ENCODE measurements at regions not wholly inside any gene's neighbourhood (a gene's known extent, or its start where the extent isn't known, plus 50 kb on each side); places are given as distances from the start of the nearest gene placed in this dataset.
"Not testable (repeated sequence)": the region's sequence is repeated elsewhere in the genome, so short reads cannot be mapped to it uniquely, and the experiment has no call there.

DNA sequence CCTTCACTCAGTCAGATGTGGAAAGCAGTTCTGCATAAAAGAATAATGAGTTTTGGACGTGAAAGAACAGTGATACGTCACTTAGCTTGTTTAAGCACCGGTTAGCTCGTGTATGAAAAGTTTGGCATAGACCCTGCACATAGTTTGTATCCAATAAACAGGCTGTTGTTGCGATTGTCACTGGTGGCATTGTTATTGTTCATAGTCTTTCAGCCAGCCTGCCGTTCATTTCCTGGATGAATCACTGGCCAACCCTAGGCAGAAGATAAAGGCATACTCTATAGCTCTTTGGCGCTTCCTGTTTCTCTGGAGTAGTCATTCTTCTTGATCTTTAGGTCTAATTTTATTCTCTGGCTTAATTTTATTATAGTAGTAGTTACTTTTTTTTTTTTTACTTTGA lies 57.8 kb upstream of the ANKRD30A start:
- no peak for DNase-seq (ENCODE audit: low spot score)

DNA sequence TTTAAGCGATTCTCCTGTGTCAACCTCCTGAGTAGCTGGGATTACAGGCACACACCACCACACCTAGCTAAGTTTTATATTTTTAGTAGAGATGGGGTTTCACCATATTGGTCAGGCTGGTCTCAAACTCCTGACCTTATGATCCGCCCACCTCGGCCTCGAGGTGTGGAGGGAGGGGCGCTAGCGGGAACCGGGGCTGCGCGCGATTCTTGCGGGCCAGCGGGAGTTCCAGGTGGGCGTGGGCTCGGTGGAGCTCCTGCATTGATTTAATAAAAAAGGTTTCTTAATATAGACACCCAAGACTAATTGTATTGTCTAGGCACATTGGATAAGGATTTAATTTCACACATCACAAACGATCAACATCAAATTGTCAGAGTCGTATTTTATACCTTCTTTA lies 63.1 kb upstream of the ANKRD30A start:
- not testable (repeated sequence) for DNase-seq (ENCODE audit: low spot score)

DNA sequence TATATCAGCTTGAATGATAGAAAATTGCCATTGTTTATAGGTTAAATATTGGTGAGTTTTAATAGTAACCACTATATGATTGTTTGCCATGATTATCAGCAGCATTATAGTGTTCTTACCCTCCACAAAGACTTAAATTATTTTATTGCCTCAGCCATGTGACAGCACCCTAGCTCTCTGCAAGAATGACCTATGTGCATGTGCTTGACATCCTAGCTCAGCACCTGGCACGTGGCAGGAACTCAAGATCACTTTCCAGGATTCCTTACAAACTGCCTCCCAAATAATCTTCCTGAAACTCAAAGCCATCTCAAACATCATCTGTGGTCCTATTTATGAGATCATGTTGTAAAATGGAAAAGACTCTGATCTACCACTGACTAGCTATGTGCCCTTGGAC lies 68.1 kb upstream of the ANKRD30A start:
- DNase-seq (ENCODE audit: low spot score): no peak

DNA sequence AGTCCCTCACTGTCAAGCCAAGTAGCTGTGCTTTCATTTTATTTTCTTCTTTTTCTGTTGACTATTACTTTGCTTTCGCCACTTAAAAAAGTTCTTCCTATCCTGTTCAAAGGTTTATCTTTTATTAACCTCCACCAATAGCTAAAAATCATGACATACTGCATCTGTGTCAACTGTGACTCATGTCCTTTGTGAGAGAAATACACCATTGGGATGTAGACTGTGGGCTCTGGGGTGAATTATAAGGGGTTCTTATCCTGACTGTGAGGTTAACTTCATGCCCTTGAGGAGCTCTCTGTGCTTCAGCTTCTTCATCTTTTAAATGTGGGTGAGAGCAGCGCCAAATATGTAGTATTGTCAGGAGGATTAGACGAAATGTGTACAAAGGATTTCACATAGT lies 71.9 kb upstream of the ANKRD30A start:
- no peak for DNase-seq (ENCODE audit: low spot score)

DNA sequence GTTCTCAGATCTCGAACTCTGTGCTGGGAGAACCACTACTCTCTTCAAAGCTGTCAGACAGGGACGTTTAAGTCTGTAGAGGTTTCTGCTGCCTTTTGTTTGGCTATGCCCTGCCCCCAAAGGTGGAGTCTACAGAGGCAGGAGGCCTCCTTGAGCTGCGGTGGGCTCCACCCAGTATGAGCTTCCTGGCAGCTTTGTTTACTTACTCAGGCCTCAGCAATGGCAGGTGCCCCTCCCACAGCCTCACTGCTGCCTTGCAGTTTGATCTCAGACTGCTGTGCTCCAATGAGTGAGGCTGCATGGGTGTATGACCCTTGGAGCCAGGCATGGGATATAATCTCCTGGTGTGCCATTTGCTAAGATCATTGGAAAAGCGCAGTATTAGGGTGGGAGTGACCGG lies 75.4 kb upstream of the ANKRD30A start:
- DNase-seq (ENCODE audit: low spot score): not testable (repeated sequence)

DNA sequence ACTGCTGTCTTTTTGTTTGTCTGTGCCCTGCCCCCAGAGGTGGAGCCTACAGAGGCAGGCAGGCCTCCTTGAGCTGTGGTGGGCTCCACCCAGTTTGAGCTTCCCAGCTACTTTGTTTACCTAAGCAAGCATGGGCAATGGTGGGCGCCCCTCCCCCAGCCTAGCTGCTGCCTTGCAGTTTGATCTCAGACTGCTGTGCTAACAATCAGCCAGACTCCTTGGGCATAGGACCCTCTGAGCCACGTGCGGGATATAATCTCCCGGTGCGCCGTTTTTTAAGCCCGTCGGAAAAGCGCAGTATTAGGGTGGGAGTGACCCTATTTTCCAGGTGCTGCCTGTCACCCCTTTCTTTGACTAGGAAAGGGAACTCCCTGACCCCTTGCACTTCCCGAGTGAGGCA lies 81.1 kb upstream of the ANKRD30A start:
- not testable (repeated sequence) for DNase-seq (ENCODE audit: low spot score)

DNA sequence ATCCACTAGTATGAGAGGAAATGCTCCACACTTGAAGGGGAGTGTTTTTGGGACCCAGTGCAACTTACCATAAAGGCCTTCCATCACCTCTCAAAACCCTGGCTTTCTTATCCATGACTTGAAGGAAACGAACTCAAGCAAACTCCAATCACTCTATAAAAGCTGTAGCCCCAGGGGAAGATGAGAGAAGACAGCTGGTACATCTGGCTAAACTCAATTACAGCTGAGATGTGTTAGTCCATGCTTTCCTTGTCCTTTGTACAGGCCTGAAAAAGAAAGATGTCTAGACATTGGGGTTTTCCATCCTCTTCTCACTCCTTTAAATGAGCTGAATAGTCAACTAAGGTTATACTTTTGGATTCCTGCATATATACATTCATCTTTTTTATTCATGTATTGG lies 89.5 kb upstream of the ANKRD30A start:
- no peak for DNase-seq (ENCODE audit: low spot score)

DNA sequence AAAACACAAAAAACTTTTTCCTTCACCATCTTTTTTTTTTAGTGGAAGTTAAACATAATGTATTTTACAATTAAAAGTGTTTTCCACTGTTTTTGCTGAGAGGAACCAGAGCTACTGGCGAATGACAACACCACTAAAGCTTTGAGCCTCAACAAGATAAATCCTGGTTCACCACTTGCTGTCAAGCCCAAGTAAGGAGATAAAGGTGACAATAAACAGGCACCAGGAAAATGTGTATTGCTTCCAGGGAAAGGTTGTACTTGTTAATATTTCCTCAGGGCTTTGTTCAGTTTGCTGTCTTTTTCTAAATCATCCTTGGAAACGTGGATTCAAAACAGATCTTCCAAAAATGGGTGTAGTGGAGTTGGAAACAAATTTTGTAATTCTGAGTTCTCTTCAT lies 109.9 kb upstream of the ANKRD30A start:
- DNase-seq (ENCODE audit: low spot score): no peak

DNA sequence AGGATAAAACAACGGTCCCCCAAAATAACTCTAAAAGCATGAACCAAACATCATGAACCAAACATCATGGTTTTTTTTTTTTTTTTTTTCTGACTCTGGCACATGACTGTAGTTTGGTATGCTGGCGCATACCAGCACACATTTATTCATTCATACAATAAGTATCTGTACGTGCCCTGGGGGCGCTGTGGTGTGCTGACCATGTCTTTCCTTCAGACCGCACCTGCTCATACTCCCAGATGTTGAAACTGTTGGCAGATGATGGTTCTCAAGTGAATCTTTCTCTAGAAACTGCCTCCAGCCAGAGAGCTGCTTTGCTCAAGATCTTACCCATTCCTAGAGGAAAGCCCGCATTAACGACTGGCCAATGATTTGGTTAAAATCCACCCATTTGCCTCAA lies 114.7 kb upstream of the ANKRD30A start:
- no peak for DNase-seq (ENCODE audit: low spot score)

DNA sequence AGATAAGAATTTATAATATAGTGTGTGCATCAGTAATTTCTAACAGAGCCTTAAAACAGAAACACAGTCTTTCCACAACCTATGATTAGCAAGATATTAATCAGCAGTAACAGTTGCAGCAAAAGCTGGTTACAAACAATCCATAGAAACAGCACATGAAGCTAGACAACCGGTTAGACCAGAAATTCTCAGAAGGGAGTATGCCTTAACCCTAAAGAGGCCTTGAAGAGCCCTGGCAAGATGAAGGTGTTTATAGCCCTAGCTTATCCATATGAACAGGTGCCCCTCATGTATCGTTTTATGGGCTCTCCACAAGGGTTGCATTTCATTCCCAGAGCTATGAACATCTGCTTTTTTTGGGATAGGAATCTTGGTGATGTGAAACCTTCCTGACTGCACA lies 117.1 kb upstream of the ANKRD30A start:
- not testable (repeated sequence) for DNase-seq (ENCODE audit: low spot score)

DNA sequence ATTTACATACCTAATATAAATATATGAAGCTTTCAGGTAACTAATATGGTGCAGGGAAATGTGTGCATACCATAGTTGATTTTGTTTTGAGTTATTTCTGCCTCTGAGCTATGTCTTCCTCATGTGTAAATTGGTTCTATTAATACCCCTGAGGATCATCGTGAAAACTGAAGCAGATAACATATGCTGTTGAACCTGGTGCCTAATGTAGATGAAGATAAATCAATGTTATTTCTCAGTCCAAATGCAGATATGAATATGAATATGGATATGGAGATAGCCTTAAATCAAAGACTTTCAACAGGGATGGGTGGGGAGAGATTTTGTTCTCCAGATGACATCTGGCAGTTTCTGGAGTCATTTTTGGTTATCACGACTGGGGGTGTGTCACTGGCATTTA lies 122.3 kb upstream of the ANKRD30A start:
- no peak for DNase-seq (ENCODE audit: low spot score)

DNA sequence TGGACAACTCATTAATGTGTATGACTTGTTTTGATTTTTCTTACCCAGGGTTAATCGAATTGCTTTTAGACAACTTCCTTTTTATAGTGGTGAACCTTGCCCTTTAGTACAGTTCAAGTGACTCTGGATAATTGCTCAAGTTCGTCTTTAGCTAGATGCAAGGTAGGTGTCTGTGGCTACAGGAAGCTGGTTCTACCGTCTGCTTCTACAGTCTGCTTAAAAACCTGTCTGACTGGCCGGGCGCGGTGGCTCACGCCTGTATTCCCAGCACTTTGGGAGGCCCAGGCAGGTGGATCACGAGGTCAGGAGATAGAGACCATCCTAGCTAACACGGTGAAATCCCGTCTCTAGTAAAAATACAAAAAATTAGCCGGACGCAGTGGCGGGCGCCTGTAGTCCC lies 129.6 kb upstream of the ANKRD30A start:
- not testable (repeated sequence) for DNase-seq (ENCODE audit: low spot score)

DNA sequence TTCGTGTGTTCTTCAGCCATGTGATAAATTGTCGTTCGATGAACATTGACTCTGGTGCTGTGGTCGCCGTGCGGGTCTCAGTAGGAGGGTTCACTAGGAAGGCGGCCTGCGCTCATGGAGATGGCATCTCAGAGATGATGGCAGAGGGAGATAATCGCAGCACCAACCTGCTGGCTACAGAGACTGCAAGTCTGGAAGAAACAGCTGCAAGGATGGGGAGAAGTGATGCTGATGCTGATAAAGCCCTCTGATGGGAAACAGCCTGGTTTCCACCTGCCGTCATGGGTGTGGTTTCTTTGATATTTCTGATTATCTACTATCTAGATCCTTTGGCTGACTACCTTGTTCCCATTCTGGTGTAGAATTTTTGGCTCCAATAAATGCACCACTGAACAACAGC lies 130.5 kb upstream of the ANKRD30A start:
- DNase-seq (ENCODE audit: low spot score): no peak

DNA sequence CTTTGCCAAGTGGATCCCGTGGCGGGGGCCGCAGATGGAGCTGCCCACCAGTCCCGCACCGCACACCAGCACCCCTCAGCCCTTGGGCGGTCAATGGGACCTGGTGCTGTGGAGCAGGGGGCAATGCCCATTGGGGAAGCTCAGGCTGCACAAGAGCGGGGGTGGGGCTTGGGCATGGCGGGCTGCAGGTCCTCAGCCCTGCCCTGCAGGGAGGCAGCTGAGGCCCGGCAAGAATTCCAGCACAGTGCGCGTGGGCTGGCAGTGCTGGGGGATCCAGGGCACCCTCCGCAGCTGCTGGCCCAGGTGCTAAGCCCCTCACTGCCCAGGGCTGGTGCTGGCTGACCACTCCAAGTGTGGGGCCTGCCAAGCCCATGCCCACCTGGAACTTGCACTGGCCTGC lies 136.2 kb upstream of the ANKRD30A start:
- DNase-seq (ENCODE audit: low spot score): no peak

DNA sequence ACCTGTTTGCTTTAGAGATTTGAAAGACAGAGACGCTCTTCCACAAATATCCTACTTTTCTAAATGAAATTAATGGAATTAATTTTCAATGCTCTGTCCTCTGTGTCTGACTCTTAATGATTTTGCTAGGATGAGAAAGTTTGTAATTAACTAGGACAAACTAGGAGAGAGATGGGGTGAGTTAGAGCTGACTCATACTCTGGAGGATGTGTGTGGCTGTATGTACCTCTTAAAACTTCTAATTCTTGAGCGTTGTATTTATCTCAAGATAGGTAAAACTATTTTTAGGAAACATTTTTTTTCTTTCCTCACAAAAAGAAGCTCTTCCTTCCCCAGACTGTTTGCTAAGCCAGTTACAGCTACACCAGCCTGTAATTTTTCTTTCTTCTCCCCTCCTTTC lies 178.8 kb upstream of the ANKRD30A start:
- no peak for DNase-seq (ENCODE audit: low spot score)

DNA sequence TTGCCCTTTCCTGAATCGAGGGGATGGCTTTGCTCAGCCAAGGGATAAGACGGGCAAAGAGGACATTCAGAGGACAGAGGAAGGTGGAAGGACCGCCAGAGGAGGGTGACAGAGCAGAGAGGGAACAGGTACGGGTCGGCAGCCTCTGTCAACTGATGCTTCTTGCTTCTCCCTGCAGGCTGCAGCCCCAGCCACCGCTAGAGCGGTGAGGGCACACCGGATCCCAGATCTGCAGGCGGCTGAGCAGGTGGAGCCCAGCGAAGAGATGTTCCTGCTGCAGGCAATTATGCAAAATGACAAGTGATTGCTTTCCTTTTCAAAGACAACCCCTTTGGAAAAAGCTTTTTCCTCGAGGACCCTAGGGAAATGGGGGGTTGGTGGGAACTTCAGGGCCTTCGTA lies 181.9 kb upstream of the ANKRD30A start:
- no peak for DNase-seq (ENCODE audit: low spot score)

DNA sequence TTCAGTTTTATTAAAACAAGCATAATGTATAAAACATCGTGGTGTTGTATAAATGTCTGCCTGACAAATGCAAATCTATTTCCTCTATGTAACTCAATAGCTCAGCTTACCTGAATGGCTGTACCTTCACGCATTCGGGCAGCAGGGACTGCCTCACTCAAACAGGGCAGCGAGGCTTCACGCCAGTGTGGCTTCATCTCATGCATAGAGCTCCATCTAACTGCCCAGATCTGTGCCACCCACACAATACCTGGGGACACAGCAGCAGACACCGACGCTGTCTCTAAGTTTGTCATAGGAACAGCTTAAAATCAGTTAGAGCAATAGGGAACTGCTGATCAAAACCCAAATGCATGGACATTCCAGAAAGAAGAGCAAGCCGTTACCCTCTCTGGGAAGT lies 182.8 kb upstream of the ANKRD30A start:
- DNase-seq (ENCODE audit: low spot score): no peak

DNA sequence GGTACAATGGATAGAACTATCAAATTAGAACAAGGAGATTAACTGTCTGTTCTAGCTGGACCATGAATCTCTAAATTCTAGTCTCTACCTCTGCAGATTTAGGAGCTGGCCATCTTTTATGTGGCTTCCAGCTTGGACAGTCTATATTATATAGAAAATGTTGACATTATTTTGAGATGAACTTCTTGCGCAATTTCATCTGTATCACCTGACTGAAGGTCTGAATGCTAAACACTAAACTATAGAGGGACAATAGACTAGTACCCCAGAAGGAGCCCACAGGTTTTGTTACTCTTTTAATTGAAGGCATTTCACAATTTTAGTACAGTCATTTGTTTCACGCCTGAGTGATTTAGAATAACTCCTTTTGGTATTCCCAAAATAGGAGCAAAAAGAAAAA lies 222.4 kb upstream of the ANKRD30A start:
- DNase-seq (ENCODE audit: low spot score): no peak

DNA sequence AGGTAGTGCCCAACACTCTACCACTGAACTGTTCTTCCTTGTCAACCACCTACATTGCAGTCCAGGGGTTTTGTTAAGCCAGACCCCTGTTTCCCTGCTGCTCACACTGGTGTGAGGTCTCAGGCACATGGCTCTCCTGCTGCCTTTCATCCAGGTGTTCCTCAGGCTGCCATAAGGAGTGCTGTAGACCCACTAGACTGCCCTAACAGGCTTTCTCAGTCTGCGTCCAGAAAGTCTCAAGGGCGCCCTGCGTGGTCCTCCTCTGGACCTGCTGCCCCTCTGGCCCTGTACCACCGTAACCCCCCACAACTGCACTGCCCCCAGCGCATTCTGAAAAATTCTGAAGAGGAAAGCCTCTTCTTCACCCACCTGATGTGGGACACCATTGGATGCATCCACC lies 225.7 kb upstream of the ANKRD30A start:
- DNase-seq (ENCODE audit: low spot score): no peak

DNA sequence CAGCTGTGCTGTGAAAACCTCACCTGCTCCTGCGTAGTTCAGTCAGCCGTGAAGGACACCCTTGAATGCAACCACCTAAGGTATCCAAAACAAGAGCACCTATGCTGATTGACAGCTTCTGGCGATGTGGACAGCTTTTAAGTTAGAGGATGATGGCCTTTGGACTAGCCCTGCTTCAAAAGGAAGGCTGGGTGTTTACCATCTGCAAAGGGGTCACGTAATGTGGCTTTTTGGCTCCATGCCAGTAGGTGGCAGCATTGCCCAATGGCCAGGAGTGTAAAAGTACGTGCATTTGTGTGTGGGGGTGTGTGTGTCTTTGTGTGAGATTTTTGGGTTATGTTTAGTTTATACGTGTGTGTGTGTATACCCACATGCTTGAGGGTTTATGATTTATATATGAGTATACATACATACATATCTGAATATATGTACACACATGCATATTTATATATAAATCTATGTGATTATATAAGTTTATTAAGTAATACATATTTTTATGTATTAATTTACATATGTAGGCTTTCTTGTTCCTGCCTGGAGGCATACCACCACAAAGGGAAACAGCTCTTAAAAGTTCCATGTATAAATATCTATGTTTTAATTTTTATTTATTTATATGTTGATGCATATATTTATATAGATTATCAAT lies 236.3 kb upstream of the ANKRD30A start:
- DNase-seq (ENCODE audit: low spot score): peak; percentile 19

DNA sequence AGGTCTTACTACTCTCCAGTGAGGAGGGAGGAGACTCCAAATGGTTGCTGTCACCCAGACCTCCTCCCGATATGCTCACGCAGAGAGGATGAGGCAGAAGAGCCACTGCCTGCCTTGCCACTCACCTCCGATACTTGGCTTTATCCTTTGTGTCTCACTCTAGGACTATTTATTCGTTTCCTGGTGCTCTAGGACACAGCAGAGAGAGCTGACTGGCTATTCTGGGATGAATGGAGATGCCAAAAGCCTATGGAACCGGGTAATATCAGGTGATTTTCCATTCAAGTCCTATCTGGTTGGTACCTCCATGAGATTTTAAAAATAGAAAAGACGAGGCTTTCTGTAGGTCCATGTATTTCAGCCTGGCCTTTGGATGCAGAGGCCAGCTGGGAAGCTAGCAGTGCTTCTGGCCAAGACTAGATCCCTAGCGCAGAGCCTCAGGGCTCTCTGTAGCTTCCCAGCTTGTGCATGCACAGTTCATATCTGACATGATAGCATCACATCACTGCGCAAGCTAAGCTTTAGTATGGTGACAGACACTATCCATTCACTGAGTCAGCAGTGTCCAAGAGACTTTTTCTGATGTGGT lies 239.0 kb upstream of the ANKRD30A start:
- DNase-seq (ENCODE audit: low spot score): no peak

DNA sequence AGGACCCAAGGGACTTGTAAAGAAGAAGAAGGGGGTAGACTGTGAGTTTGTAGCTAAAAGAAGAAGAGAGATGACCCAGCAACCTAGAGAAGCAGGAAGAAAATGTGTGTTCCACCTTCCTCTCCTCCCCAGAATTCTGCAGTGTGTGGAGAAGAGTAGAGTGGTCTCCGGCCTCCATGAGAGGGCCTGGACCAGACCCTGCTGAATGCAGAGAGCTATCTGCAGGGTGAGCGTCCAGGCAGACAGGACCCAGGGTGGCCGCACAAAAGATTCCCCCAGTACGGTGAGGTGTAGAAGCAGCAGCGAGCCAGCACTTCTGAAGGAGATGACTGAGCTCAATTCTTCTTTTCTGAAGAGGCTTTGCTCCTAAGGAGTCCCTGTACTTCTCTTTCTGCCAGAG lies 239.7 kb upstream of the ANKRD30A start:
- no peak for DNase-seq (ENCODE audit: low spot score)

DNA sequence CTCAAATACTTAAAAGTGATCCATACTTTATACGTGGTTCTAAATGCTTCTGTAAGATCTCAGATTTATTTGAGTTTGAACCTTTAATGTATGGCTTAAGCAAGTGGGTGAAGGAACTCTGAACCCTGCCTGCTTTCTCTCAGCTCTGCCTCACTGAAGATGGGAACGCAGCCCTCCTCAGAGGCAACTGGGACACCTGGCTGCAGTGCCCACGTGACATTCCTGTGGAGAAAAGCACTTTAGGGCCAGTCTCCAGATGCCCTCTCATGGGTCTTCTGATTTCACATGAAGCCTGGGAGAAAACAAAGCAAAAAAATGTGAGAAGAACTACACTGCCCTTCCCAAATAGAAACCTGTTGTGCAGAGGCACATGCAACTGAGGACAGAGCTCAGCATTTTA lies 242.6 kb upstream of the ANKRD30A start:
- no peak for DNase-seq (ENCODE audit: low spot score)

DNA sequence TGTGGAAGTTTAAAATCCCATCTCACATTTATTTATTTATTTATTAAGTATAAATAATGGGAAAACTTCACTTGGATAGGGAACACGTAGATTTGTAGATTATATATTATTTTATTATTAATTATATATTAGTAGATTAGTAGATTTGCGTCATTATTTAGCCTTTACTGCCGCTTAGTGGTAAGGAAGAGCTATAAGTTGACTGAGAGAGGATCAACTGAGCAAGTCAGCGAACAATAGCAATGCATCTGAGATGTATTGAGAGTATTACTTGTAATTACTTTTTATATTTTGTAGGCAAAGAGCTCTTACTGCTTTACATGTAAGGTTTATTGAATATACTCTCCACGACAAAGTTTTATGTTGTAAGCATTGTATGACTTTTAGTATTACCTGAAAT lies 244.5 kb upstream of the ANKRD30A start:
- peak; percentile 26 for DNase-seq (ENCODE audit: low spot score)
